Activated naive CD4-positive, alpha-beta T cell treated with anti-CD3 and anti-CD28 coated beads for 36 hours (primary cell): ENCODE measurements at regions not wholly inside any gene's neighbourhood (a gene's known extent, or its start where the extent isn't known, plus 50 kb on each side); places are given as distances from the start of the nearest gene placed in this dataset.

ENCODE experiments used
- CTCF ChIA-PET: fragments of 350-600 bp; sonication (Branson Sonifier 250); formaldehyde crosslinking; loops from one replicate; lab custom pipeline; 2021; ENCODE audit warnings: antibody characterized with exemption; lab: Charles Lee
- DNase-seq: peaks from one replicate; pipeline ENCODE4 v3.0.0-alpha.2; 2020
- H3K27ac Mint-ChIP-seq: one replicate; pipeline ENCODE4 v1.8.0; 2021; ENCODE audit warnings: mild to moderate bottlenecking, mixed read lengths
- H3K27me3 Mint-ChIP-seq: one replicate; pipeline ENCODE4 v1.8.0; 2021; ENCODE audit warnings: low read depth, mixed read lengths
- H3K36me3 Mint-ChIP-seq: one replicate; pipeline ENCODE4 v1.8.0; 2021; ENCODE audit warnings: low read depth, mixed read lengths
- H3K4me1 Mint-ChIP-seq: one replicate; pipeline ENCODE4 v1.8.0; 2021; ENCODE audit warnings: low read depth, mixed read lengths
- H3K4me3 Mint-ChIP-seq: one replicate; pipeline ENCODE4 v1.8.0; 2021; ENCODE audit warnings: mild to moderate bottlenecking, moderate library complexity, mixed read lengths
- H3K9me3 Mint-ChIP-seq: one replicate; pipeline ENCODE4 v1.8.0; 2021; ENCODE audit warnings: mixed read lengths
- intact Hi-C: fragments of 100-400 bp; cut with micrococcal nuclease; formaldehyde crosslinking; loops from one replicate; pipeline ENCODE4 v1.15.1; 2023

DNA sequence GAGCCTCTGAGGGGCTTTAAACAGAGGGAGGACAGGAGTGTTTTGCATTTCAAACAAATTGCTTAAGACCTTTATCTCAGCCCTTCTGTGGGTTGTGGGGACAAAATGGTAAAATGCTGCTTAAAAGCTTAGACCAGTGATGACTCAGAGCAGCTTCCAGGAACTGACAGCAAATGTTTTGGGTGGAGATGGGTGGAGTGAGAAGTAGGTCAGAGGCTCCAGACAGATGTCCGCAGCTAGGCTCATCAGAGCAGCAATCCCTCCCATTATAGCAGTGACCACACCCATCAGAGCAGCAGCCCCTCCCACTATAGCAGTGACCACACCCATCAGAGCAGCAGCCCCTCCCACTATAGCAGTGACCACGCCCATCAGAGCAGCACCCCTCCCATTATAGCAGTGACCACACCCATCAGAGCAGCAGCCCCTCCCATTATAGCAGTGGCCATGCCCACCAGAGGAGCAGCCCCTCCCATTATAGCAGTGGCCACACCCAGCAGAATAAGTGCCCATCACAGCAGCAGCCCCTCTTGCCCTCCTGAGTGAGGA, 532.2 kb downstream of the MATN1 start:
- Mint-ChIP-seq H3K36me3 (no peaks in the 10 kb centered on the region), H3K4me3 (no peak overlapping the region), H3K9me3 (no peaks in the 10 kb centered on the region), H3K27ac (no peak overlapping the region), H3K4me1 (no peaks in the 10 kb centered on the region), H3K27me3 (peaks cover 18% of the 10 kb centered on the region)
- CTCF ChIA-PET, result interaction anchor here (0.6 to 1.1 kb wide), 2 partner anchors 41 to 210 kb away, joined by 3 read pairs; no protein-coding TSS in a partner anchor
- peak; percentile 25 for DNase-seq
- intact Hi-C loops, result no loop called here

DNA sequence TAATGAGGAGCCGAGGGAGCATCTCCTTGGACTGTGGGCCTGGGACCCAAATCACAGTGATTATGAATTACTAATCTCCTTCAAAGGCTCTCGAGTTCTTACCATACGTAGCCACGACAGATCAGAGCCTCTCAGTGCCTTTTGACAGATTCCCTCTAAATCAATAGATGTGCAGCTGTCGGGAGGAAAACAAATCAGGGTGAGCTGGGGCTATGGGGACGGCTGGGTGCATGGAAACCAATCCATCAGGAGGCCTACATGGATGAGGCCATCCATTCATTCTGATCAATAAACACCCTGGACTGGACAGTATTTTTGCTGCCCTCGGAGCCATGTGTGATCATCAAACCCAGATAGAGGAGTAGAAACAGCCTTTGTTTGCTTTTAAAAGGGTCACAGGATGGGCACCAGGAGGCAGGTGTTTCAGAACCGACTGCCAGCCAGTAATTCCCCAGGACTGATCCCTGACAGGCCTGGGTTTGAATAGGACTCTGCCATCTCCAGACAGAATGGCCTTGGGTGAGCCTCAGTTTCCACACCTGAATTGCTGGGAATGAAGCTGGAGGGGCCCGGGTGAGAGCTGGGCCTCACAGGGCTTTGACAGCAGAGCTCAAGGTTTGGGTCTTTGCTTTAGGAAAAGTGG, 532.8 kb downstream of the MATN1 start:
- H3K9me3 Mint-ChIP-seq, result no peaks in the 10 kb centered on the region
- H3K36me3 Mint-ChIP-seq, result no peaks in the 10 kb centered on the region
- no peak overlapping the region for H3K4me3 Mint-ChIP-seq
- H3K27me3 Mint-ChIP-seq, result peaks cover 18% of the 10 kb centered on the region
- H3K27ac Mint-ChIP-seq, result no peak overlapping the region
- intact Hi-C loops, result no loop called here
- CTCF ChIA-PET, result interaction anchor here (1.1 kb wide), 1 partner anchor 42 kb away, joined by 3 read pairs; no protein-coding TSS in a partner anchor
- H3K4me1 Mint-ChIP-seq, result no peaks in the 10 kb centered on the region
- no peak for DNase-seq

DNA sequence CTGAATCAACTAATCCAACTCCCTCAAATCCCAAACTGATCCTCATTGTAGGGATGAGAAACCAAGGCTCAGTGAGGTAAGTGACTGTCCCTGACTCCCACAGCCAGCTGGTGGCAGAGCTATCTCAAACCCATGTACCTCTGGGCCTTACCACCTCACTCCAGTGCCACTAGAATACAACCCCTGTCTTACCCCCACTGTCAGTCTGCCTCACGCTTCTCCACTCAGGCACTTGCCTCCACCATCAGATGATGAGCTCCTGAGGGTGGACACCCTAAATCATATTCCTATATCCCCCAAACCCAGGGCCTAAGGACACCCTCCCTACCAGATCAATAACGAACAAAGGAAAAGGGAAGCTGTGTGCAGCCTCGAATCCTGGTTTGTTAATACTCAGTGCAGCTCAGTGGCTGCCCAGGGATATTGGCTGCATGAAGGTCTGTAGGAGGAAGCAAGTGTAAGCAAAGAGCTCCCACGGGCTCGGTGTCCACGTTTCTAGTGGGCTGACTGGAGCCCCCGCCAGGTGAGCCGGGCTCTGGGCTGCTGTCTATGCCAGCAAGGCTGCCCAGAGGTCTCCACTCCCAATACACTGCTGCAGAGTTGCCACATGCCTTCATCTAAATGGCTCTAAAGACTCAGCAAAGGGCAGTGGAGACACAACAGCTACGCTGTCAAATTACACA, 533.4 kb downstream of the MATN1 start:
- intact Hi-C loops, result no loop called here
- Mint-ChIP-seq H3K27ac (no peak overlapping the region), H3K4me1 (no peaks in the 10 kb centered on the region), H3K4me3 (no peak overlapping the region), H3K36me3 (no peaks in the 10 kb centered on the region), H3K27me3 (peaks cover 18% of the 10 kb centered on the region), H3K9me3 (no peaks in the 10 kb centered on the region)
- DNase-seq, result no peak
- CTCF ChIA-PET, result no interaction called here

DNA sequence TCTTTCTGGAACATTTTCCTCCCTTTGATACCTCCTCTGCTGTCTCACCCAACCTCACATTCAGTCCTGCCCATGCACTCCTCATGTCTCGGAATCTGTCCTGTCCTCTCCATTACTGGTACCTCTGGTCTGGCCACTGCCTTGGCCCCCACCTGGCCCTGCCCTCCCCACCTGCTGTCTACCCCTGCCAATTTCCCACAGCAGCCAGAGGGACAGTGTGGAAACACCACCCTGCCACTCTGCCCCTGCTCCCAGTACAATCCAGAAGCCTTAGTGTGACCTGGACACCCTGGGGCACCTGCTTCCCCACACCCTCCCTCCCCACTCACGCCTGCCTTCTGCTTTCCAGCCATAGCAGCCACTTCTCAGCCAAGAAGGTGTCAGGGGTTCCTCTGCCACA, 534.4 kb downstream of the MATN1 start:
- H3K9me3 Mint-ChIP-seq, result no peaks in the 10 kb centered on the region
- H3K27ac Mint-ChIP-seq, result no peak overlapping the region
- no peak overlapping the region for H3K4me3 Mint-ChIP-seq
- no peaks in the 10 kb centered on the region for H3K4me1 Mint-ChIP-seq
- CTCF ChIA-PET, result no interaction called here
- H3K36me3 Mint-ChIP-seq, result no peaks in the 10 kb centered on the region
- peaks cover 15% of the 10 kb centered on the region for H3K27me3 Mint-ChIP-seq
- DNase-seq, result no peak
- intact Hi-C loops, result no loop called here

DNA sequence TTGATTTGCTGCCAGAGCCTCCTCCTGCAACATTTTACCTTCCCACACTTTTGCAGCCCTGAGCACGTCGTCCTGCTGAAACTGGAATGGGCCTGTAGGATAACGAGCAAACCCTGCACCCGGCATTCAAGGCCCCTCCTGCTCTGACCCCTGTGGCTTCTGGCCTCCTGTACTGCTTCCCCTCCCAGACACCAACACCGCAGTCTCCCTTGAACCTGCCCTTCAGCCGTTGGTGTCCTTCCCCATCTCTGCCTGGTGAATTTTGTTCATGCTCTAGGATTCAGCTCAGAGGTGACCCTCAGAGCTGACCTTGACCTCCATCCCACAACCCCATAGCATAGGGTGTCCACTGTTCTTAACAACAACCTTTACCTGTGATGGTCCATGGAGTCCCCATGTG, 535.1 kb downstream of the MATN1 start:
- no peak overlapping the region for H3K4me3 Mint-ChIP-seq
- CTCF ChIA-PET, result no interaction called here
- H3K27ac Mint-ChIP-seq, result no peak overlapping the region
- no peaks in the 10 kb centered on the region for H3K9me3 Mint-ChIP-seq
- peaks cover 15% of the 10 kb centered on the region for H3K27me3 Mint-ChIP-seq
- no peaks in the 10 kb centered on the region for H3K36me3 Mint-ChIP-seq
- intact Hi-C loops, result no loop called here
- DNase-seq, result no peak
- no peaks in the 10 kb centered on the region for H3K4me1 Mint-ChIP-seq

DNA sequence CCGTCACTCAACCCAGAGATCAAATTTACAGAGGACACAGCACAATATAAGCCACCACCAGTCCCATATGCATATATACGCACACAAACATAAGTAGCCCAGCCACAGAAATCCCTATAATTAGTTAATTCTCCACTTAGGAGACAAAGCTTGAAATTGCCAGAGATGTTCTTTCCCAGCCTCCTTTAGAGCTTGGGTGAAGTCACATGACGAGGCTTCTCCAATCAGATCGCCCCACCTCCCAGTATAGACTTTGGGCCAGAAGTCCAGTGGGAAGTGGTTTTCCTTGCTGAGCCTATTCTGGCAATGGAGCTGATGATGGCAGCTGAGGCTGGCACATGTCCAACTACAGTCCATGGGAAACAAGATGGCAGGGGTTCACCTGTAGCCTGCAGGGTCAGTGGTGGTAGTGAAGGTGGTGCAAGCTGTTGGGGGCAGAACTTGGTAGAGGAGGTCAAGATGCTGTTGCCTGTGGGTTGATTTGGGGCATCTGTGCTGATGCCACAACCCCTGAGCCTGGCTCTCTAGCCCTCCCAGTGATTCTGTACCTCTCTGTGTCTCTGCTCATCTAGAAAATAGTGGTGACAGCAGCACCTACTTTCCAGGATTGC, 535.9 kb downstream of the MATN1 start:
- no peaks in the 10 kb centered on the region for H3K9me3 Mint-ChIP-seq
- CTCF ChIA-PET, result no interaction called here
- H3K36me3 Mint-ChIP-seq, result no peaks in the 10 kb centered on the region
- no peak for DNase-seq
- intact Hi-C loops, result no loop called here
- no peaks in the 10 kb centered on the region for H3K4me1 Mint-ChIP-seq
- H3K4me3 Mint-ChIP-seq, result no peak overlapping the region
- peaks cover 14% of the 10 kb centered on the region for H3K27me3 Mint-ChIP-seq
- H3K27ac Mint-ChIP-seq, result no peak overlapping the region

DNA sequence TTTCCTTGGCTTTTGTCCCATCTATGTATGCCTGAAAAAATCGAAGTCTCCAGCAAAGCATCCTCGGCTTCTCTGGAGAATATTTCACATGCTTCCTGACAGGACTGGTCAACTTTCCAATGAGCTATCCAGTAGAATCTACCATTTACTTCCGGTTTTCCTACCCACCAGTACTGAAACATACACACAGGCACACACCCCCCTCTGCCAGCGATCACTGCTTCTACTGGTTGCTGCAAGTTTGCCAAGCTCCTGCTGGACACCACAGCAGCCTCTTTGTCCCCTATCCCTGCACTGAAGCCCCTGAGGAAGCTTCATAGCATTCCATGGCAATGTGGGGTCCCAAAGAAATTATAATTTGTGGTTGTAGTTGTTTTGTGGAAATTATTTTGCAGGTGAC, 536.8 kb downstream of the MATN1 start:
- intact Hi-C loops, result no loop called here
- no peak for DNase-seq
- no peaks in the 10 kb centered on the region for H3K4me1 Mint-ChIP-seq
- no peaks in the 10 kb centered on the region for H3K36me3 Mint-ChIP-seq
- no peaks in the 10 kb centered on the region for H3K9me3 Mint-ChIP-seq
- H3K4me3 Mint-ChIP-seq, result no peak overlapping the region
- CTCF ChIA-PET, result no interaction called here
- H3K27ac Mint-ChIP-seq, result no peak overlapping the region
- H3K27me3 Mint-ChIP-seq, result peaks cover 14% of the 10 kb centered on the region

DNA sequence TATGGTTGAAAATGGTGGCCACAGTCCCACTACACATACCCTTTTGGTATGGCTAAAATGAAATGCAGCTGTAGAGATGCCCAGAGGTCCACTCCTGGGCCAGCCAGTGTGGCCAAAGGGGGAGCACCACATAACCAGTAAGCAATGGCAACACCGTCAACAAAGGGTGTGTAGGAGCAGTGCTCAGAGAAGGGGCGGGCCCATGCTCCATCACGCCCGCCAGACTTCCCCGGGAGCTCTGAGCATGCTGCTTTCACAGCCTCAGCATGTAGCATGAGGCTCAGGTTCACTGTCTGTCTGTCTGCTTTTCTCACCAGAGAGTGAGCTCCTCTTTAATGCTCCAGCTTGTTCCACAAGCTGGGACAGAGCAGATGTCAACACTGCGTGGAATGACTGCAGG, 537.6 kb downstream of the MATN1 start:
- Mint-ChIP-seq H3K27ac (no peak overlapping the region), H3K36me3 (no peaks in the 10 kb centered on the region), H3K4me3 (no peak overlapping the region), H3K9me3 (no peaks in the 10 kb centered on the region), H3K4me1 (no peaks in the 10 kb centered on the region), H3K27me3 (peaks cover 14% of the 10 kb centered on the region)
- DNase-seq, result no peak
- CTCF ChIA-PET, result no interaction called here
- intact Hi-C loops, result no loop called here

DNA sequence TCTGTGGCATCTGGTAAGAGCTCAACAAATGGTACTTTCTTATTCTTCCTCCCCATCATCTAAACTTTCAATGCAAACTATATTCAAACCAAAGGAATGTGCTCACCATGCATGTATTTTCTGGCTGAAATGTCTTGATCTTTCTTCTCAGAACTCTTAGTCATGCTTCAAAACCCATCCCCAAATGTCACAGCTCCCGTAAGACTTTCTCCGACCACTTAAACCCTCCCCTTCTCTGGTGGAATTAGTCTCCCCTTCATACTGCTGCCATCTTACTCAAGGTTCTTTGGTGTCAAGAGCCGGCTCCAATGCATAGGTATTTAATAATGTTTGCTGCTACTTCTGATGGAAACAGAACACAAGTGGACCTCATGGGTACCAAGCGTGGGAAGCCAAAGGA, 538.1 kb downstream of the MATN1 start:
- no peak for DNase-seq
- H3K9me3 Mint-ChIP-seq, result no peaks in the 10 kb centered on the region
- no peak overlapping the region for H3K27ac Mint-ChIP-seq
- CTCF ChIA-PET, result no interaction called here
- H3K27me3 Mint-ChIP-seq, result peaks cover 14% of the 10 kb centered on the region
- H3K4me1 Mint-ChIP-seq, result no peaks in the 10 kb centered on the region
- intact Hi-C loops, result no loop called here
- H3K4me3 Mint-ChIP-seq, result no peak overlapping the region
- H3K36me3 Mint-ChIP-seq, result no peaks in the 10 kb centered on the region

DNA sequence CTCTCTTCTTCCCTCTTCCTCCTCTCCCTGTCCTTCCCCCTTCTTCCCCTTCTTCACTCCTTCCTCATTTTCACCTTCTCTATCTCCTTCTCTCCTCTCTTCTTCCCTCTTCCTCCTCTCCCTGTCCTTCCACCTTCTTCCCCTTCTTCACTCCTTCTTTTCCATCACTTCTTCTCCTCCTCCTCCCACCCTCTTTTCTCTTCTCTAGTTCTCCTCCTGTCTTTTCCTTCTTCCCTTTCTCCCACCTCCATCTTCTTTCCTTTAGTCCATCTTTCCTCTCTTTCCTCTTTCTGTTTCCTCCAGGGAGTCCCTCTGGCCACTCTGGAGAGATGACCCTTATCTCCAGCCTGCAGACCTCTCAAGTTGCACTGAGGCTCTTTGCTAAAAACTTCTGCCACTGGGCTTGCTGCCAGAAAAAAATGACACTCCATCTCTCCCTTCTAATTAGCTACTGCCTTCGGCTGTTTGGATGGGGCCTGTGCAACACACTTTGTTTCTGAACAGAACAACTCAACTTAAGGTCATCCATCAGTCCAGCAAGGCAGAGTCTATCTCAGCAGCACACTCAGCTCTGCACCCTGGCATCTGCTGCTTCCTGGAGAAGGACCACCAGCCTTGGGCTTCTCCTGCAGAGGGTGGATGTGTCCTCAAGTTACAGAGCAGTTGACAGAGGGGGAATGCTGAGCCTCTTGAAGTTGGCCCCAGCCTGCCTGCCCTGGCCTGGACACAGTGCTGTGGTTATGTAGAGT, 538.8 kb downstream of the MATN1 start:
- CTCF ChIA-PET, result no interaction called here
- Mint-ChIP-seq H3K27ac (no peak overlapping the region), H3K36me3 (no peaks in the 10 kb centered on the region), H3K9me3 (no peaks in the 10 kb centered on the region), H3K4me3 (no peak overlapping the region), H3K4me1 (no peaks in the 10 kb centered on the region), H3K27me3 (peaks cover 11% of the 10 kb centered on the region)
- DNase-seq, result no peak
- intact Hi-C loops, result no loop called here

DNA sequence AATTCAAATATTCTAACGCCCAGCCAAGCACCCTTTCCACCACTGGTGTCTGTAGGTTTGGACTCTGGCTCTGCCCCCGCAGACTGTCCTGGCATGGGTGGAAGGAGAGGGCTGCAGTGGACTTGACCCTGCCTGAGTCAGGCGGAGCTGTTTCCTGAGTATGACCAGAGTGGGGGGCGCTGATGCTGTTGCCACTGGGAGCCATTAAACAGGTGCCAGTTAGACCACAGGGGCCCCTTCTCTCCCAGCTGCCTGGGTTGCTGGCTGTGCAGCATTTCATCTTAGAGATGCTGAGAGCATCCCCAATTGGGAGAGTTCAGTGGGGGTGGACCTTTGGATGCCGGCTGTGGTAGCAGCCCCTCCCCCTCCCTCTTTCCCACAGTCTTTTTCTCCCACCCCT, 539.5 kb downstream of the MATN1 start:
- no peak overlapping the region for H3K4me3 Mint-ChIP-seq
- CTCF ChIA-PET, result no interaction called here

DNA sequence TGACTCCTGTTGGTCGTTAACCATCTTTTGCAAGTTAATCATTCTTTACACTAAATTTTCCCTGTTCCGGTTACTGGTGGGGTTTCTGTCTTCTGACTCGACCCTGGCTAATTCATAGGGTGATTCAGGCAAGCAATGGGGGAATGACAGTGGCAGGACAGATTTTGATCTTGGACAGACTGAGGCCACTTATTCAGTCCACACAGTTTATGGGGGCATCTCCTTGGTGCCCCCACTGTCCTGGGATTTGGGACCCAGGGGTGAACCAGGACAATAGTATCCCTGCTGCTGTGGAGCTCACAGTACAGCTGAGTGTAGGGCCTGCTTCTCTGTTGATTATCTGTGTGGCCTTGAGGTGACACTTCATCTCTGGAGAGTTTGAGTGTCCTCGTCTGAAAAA, 540.4 kb downstream of the MATN1 start:
- H3K36me3 Mint-ChIP-seq, result no peaks in the 10 kb centered on the region
- peaks cover 3% of the 10 kb centered on the region for H3K9me3 Mint-ChIP-seq
- DNase-seq, result no peak
- no peak overlapping the region for H3K27ac Mint-ChIP-seq
- no peaks in the 10 kb centered on the region for H3K4me1 Mint-ChIP-seq
- no peak overlapping the region for H3K4me3 Mint-ChIP-seq
- intact Hi-C loops, result no loop called here
- CTCF ChIA-PET, result interaction anchor here (0.6 kb wide), 1 partner anchor 649 kb away, joined by 4 read pairs; no protein-coding TSS in a partner anchor
- H3K27me3 Mint-ChIP-seq, result peaks cover 4% of the 10 kb centered on the region

More for the DNA sequence above, 539.5 kb downstream of the MATN1 start:
- intact Hi-C loops, result no loop called here
- Mint-ChIP-seq H3K9me3 (peaks cover 3% of the 10 kb centered on the region), H3K27me3 (peaks cover 10% of the 10 kb centered on the region), H3K4me1 (no peaks in the 10 kb centered on the region), H3K36me3 (no peaks in the 10 kb centered on the region), H3K27ac (no peak overlapping the region)
- DNase-seq, result no peak
